SU-DHL-6 (cell line): ENCODE measurements at regions not wholly inside any gene's neighbourhood (a gene's known extent, or its start where the extent isn't known, plus 50 kb on each side); places are given as distances from the start of the nearest gene placed in this dataset.

ENCODE experiments used
- H2AFZ ChIP-seq: fragments of 200-600 bp; sonication (generic); 2 replicates; pipeline ENCODE4 v1.6.1; 2014; ENCODE audit warnings: low read depth, mild to moderate bottlenecking, moderate library complexity, mixed read lengths, antibody characterized with exemption, low read length; ENCODE audit not compliant: severe bottlenecking
- H3F3A ChIP-seq: fragments of 200-600 bp; shearing (Covaris generic); 2 replicates; pipeline ENCODE4 v1.6.0; 2016; ENCODE audit warnings: antibody characterized with exemption, mild to moderate bottlenecking; ENCODE audit not compliant: insufficient read depth
- H3K27ac ChIP-seq: fragments of 200-600 bp; sonication (generic); 2 replicates; pipeline ENCODE4 v1.5.1; 2016; ENCODE audit warnings: low read depth, mild to moderate bottlenecking, low read length, moderate library complexity, mixed read lengths
- H3K27me3 ChIP-seq: fragments of 200-600 bp; sonication (generic), shearing (Covaris generic); 2 replicates; pipeline ENCODE4 v1.6.0; 2014; ENCODE audit warnings: mild to moderate bottlenecking, low read length
- H3K36me3 ChIP-seq: fragments of 200-600 bp; sonication (generic); 2 replicates; pipeline ENCODE4 v1.6.1; 2014; ENCODE audit warnings: mild to moderate bottlenecking, low read length, mixed read lengths
- H3K4me2 ChIP-seq: fragments of 300-600, 200-600 bp; shearing (Covaris generic), sonication (generic); 2 replicates; pipeline ENCODE4 v1.6.0; 2014; ENCODE audit warnings: low read length, low read depth, mild to moderate bottlenecking; ENCODE audit not compliant: poor library complexity, severe bottlenecking
- H3K4me3 ChIP-seq: fragments of 200-600 bp; sonication (generic); 2 replicates; pipeline ENCODE4 v1.5.1; 2014; ENCODE audit warnings: antibody characterized with exemption, low read length, mild to moderate bottlenecking, mixed read lengths; ENCODE audit not compliant: insufficient read depth, poor library complexity, severe bottlenecking
- H3K79me2 ChIP-seq: fragments of 200-600 bp; sonication (generic); 2 replicates; pipeline ENCODE4 v1.6.1; 2014; ENCODE audit warnings: mild to moderate bottlenecking, low read length, moderate library complexity; ENCODE audit not compliant: insufficient read depth
- H3K9ac ChIP-seq: fragments of 200-600 bp; sonication (generic); 2 replicates; pipeline ENCODE4 v1.7.0; 2014; ENCODE audit warnings: mild to moderate bottlenecking, low read length
- H3K9me2 ChIP-seq: fragments of 200-600 bp; sonication (generic); replicated peaks from 2 replicates; pipeline ENCODE4 v1.6.1; 2014; ENCODE audit warnings: low read length; ENCODE audit not compliant: insufficient read depth
- H3K9me3 ChIP-seq: fragments of 200-600 bp; sonication (generic); 2 replicates; pipeline ENCODE4 v1.6.1; 2014; ENCODE audit warnings: low read length, mixed read lengths; ENCODE audit not compliant: insufficient read depth
- H4K20me1 ChIP-seq: fragments of 200-600 bp; sonication (generic); 2 replicates; pipeline ENCODE4 v1.6.1; 2014; ENCODE audit warnings: low read depth, mild to moderate bottlenecking, antibody characterized with exemption, low read length, moderate library complexity, mixed read lengths
- EZH2phosphoT487 ChIP-seq: fragments of 200-600 bp; sonication (generic), shearing (Covaris generic); conservative IDR thresholded peaks from 2 replicates; pipeline ENCODE4 v1.6.1; 2018; ENCODE audit warnings: mild to moderate bottlenecking, antibody characterized with exemption, low read length, moderate library complexity, mixed read lengths
- TF ChIP-seq, protein P1 (sequence below): fragments of 200-600 bp; sonication (generic); IDR thresholded peaks from one replicate; pipeline ENCODE4 v1.5.1; 2017; ENCODE audit warnings: antibody characterized with exemption, mild to moderate bottlenecking, low read length, moderate library complexity; ENCODE audit not compliant: insufficient read depth, poor library complexity, severe bottlenecking

DNA sequence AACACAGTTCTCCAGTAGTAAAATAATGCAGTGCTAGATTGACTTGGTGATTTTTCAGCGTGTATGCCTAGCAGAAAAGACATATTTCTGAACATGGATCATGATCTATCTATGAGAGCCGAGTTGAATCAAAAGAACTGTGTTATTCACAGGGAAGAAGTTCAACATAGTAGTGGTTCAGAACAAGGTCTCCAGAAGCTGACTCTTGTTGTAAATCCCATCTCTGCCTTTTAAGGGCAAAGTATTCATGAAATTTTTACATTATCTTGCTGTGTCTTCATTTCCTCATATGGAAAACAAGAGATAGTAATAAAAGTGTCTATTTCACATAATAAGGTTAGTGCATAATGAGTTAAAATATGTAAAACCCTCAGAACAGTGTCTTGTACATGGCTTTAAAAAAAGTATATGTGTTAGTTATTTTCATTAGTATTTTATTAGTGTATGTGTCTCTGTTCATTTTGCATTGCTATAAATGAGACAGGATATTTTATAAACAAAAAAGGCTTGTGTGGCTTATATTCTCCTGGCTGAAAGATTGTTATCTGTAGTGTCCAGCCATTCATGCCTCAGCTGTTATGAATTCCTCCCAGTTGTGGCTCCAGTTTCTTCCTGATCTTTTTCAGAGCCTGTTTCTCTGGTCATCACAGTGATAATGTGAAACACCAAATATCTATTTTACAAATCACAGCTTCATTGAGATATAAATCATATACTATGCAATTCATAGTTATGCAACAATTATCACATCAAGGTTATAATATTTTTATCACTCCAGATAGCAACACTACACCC lies 1351.2 kb downstream of the STIM2 start:
- no peak overlapping the region for H3K4me2 ChIP-seq
- no peaks in the 10 kb centered on the region for H3F3A ChIP-seq
- no peaks in the 10 kb centered on the region for H3K27me3 ChIP-seq
- no peak overlapping the region for H3K4me3 ChIP-seq
- no peaks in the 10 kb centered on the region for H3K79me2 ChIP-seq
- H3K36me3 ChIP-seq: no peaks in the 10 kb centered on the region
- H4K20me1 ChIP-seq: no peaks in the 10 kb centered on the region
- TF ChIP-seq, protein P1, sequence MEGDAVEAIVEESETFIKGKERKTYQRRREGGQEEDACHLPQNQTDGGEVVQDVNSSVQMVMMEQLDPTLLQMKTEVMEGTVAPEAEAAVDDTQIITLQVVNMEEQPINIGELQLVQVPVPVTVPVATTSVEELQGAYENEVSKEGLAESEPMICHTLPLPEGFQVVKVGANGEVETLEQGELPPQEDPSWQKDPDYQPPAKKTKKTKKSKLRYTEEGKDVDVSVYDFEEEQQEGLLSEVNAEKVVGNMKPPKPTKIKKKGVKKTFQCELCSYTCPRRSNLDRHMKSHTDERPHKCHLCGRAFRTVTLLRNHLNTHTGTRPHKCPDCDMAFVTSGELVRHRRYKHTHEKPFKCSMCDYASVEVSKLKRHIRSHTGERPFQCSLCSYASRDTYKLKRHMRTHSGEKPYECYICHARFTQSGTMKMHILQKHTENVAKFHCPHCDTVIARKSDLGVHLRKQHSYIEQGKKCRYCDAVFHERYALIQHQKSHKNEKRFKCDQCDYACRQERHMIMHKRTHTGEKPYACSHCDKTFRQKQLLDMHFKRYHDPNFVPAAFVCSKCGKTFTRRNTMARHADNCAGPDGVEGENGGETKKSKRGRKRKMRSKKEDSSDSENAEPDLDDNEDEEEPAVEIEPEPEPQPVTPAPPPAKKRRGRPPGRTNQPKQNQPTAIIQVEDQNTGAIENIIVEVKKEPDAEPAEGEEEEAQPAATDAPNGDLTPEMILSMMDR: no peak
- no peak for TF ChIP-seq EZH2phosphoT487
- H2AFZ ChIP-seq: no peak overlapping the region
- no peaks in the 10 kb centered on the region for H3K9me2 ChIP-seq
- H3K9ac ChIP-seq: no peak overlapping the region
- no peaks in the 10 kb centered on the region for H3K9me3 ChIP-seq
- H3K27ac ChIP-seq: no peak overlapping the region

DNA sequence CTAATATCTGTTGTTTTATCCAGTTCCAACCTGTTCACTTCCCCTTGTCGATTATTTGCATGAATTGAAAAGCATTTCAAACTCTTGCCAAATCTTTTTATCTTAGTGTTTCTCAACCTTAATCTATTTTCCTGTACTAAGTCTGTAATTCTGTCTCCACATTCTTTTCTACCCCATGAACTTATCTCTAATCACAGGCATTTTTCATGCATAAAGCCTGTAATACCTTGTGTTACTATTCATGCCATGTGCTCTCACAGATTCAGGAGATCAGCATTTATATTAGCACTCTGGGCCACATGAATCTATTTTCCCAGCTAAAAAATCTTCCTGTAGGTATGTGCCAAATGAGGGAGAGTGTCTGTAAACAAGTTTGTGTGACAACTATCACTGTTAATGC lies 1360.9 kb downstream of the STIM2 start:
- H4K20me1 ChIP-seq: no peaks in the 10 kb centered on the region

DNA sequence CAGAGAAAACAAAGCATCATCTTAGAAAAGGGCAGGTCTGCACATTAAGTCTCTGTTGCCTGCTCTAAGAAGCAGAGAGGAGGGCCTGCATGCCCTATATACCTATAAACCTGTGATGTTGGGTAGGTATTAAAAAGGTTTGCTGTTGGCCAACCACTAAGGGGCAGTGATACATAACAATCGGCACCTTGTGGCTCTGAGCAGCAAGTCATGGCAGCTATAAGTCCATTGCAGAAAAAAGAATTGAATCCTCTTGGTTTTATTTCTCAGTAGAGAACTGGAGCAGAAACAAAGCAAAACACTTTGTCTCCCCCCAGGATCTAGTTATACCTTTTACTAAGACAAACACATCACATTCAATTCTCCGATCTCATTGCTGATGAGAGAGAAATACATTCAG lies 1364.4 kb downstream of the STIM2 start:
- Histone ChIP-seq H2AFZ (no peak overlapping the region), H3K27ac (no peak overlapping the region), H3K4me3 (no peak overlapping the region), H3K4me2 (no peak overlapping the region), H3K36me3 (no peaks in the 10 kb centered on the region), H3K9me3 (no peaks in the 10 kb centered on the region), H3K9me2 (no peaks in the 10 kb centered on the region), H3K27me3 (no peaks in the 10 kb centered on the region), H4K20me1 (no peaks in the 10 kb centered on the region), H3K79me2 (no peaks in the 10 kb centered on the region), H3F3A (no peaks in the 10 kb centered on the region), H3K9ac (no peak overlapping the region)
- no peak for TF ChIP-seq EZH2phosphoT487
- TF ChIP-seq, protein P1: no peak

More for the DNA sequence above, 1360.9 kb downstream of the STIM2 start:
- Histone ChIP-seq H3K27me3 (no peaks in the 10 kb centered on the region), H3F3A (no peaks in the 10 kb centered on the region), H3K36me3 (no peaks in the 10 kb centered on the region), H3K4me2 (no peak overlapping the region), H3K4me3 (no peak overlapping the region), H3K9ac (no peak overlapping the region), H3K9me2 (no peaks in the 10 kb centered on the region), H3K9me3 (no peaks in the 10 kb centered on the region), H3K79me2 (no peaks in the 10 kb centered on the region), H2AFZ (no peak overlapping the region), H3K27ac (no peak overlapping the region)
- no peak for TF ChIP-seq EZH2phosphoT487
- TF ChIP-seq, protein P1: no peak
